Stimulated activated effector memory CD8-positive, alpha-beta T cell treated with anti-CD3 and anti-CD28 coated beads, Interleukin-12 subunit alpha, Interleukin-12 subunit beta, amount 100 ng/mL, for 72 hours (primary cell): ENCODE measurements at regions not wholly inside any gene's neighbourhood (a gene's known extent, or its start where the extent isn't known, plus 50 kb on each side); places are given as distances from the start of the nearest gene placed in this dataset.

Experiments used
- ATAC-seq: fragments of 150-1000 bp; cut with Tn5 transposase; 2 replicates; pipeline ENCODE4 v1.10.0; 2021
- DNase-seq, 2 donors: peaks; one replicate each; pipeline ENCODE4 v3.0.0; 2021 to 2022; ENCODE audit warnings: low spot score in 2 of 2
- H3K27ac Mint-ChIP-seq: one replicate; pipeline ENCODE4 v1.8.0; 2022; ENCODE audit warnings: mild to moderate bottlenecking, mixed read lengths
- H3K36me3 Mint-ChIP-seq: one replicate; pipeline ENCODE4 v1.8.0; 2022; ENCODE audit warnings: mild to moderate bottlenecking, mixed read lengths
- H3K4me1 Mint-ChIP-seq: one replicate; pipeline ENCODE4 v1.8.0; 2022; ENCODE audit warnings: mixed read lengths
- H3K4me3 Mint-ChIP-seq: one replicate; pipeline ENCODE4 v1.8.0; 2022; ENCODE audit warnings: mild to moderate bottlenecking, mixed read lengths
- H3K9me3 Mint-ChIP-seq: one replicate; pipeline ENCODE4 v1.8.0; 2022; ENCODE audit warnings: mixed read lengths

- ATAC-seq = no peak
- H3K36me3 Mint-ChIP-seq = no peaks in the 10 kb centered on the region
- no peaks in the 10 kb centered on the region for H3K4me1 Mint-ChIP-seq
Observed at GRCh38 chr2:75348307-75348706, 149.0 kb upstream of the TACR1 start.

GRCh38 chr2:75344146-75344545 lies 144.8 kb upstream of the TACR1 start:
- Mint-ChIP-seq H3K4me1 (no peaks in the 10 kb centered on the region), H3K36me3 (no peaks in the 10 kb centered on the region), H3K4me3 (no peak overlapping the region), H3K9me3 (no peaks in the 10 kb centered on the region), H3K27ac (no peak overlapping the region)
- DNase-seq (no peak), ATAC-seq (no peak)

More at GRCh38 chr2:75348307-75348706, 149.0 kb upstream of the TACR1 start:
- DNase-seq = no peak
- no peak overlapping the region for H3K27ac Mint-ChIP-seq
- H3K9me3 Mint-ChIP-seq = peaks cover 5% of the 10 kb centered on the region
- H3K4me3 Mint-ChIP-seq = no peak overlapping the region

GRCh38 chr2:75342504-75343175 lies 143.3 kb upstream of the TACR1 start:
- H3K36me3 Mint-ChIP-seq = no peaks in the 10 kb centered on the region
- DNase-seq = no peak
- H3K27ac Mint-ChIP-seq = no peak overlapping the region
- ATAC-seq = no peak
- H3K4me1 Mint-ChIP-seq = no peaks in the 10 kb centered on the region
- no peaks in the 10 kb centered on the region for H3K9me3 Mint-ChIP-seq
- H3K4me3 Mint-ChIP-seq = no peak overlapping the region

GRCh38 chr2:75340560-75340959 lies 141.2 kb upstream of the TACR1 start:
- H3K9me3 Mint-ChIP-seq = no peaks in the 10 kb centered on the region
- H3K36me3 Mint-ChIP-seq = no peaks in the 10 kb centered on the region
- ATAC-seq = no peak
- no peaks in the 10 kb centered on the region for H3K4me1 Mint-ChIP-seq
- no peak overlapping the region for H3K27ac Mint-ChIP-seq
- DNase-seq = no peak
- no peak overlapping the region for H3K4me3 Mint-ChIP-seq

- no peak for DNase-seq
- Mint-ChIP-seq H3K36me3 (no peaks in the 10 kb centered on the region), H3K4me3 (no peak overlapping the region), H3K27ac (no peak overlapping the region), H3K4me1 (no peaks in the 10 kb centered on the region), H3K9me3 (no peaks in the 10 kb centered on the region)
- ATAC-seq = no peak
Observed at GRCh38 chr2:75338461-75338860, 139.1 kb upstream of the TACR1 start.

- ATAC-seq (no peak), DNase-seq (no peak)
- Mint-ChIP-seq H3K4me1 (no peaks in the 10 kb centered on the region), H3K9me3 (no peaks in the 10 kb centered on the region), H3K4me3 (no peak overlapping the region), H3K36me3 (no peaks in the 10 kb centered on the region), H3K27ac (no peak overlapping the region)
Observed at GRCh38 chr2:75337619-75338018, 138.3 kb upstream of the TACR1 start.

- Mint-ChIP-seq H3K4me1 (no peaks in the 10 kb centered on the region), H3K36me3 (no peaks in the 10 kb centered on the region), H3K4me3 (no peak overlapping the region), H3K9me3 (no peaks in the 10 kb centered on the region), H3K27ac (no peak overlapping the region)
- ATAC-seq (no peak), DNase-seq (no peak)
Observed at GRCh38 chr2:75337016-75337415, 137.7 kb upstream of the TACR1 start.

GRCh38 chr2:75336451-75336850 lies 137.1 kb upstream of the TACR1 start:
- Mint-ChIP-seq H3K4me1 (no peaks in the 10 kb centered on the region), H3K27ac (no peak overlapping the region), H3K36me3 (no peaks in the 10 kb centered on the region), H3K9me3 (no peaks in the 10 kb centered on the region), H3K4me3 (no peak overlapping the region)
- ATAC-seq (no peak), DNase-seq (no peak)

- Mint-ChIP-seq H3K9me3 (no peaks in the 10 kb centered on the region), H3K4me3 (no peak overlapping the region), H3K36me3 (no peaks in the 10 kb centered on the region), H3K4me1 (no peaks in the 10 kb centered on the region), H3K27ac (no peak overlapping the region)
- peak; percentile 13 for ATAC-seq
- DNase-seq = no peak
Observed at GRCh38 chr2:75334076-75334475, 134.8 kb upstream of the TACR1 start.

GRCh38 chr2:75333646-75334045 lies 134.3 kb upstream of the TACR1 start:
- no peaks in the 10 kb centered on the region for H3K9me3 Mint-ChIP-seq
- no peaks in the 10 kb centered on the region for H3K36me3 Mint-ChIP-seq
- no peak overlapping the region for H3K27ac Mint-ChIP-seq
- H3K4me3 Mint-ChIP-seq = no peak overlapping the region
- no peak for ATAC-seq
- DNase-seq = no peak
- no peaks in the 10 kb centered on the region for H3K4me1 Mint-ChIP-seq

- Mint-ChIP-seq H3K4me3 (no peak overlapping the region), H3K4me1 (no peaks in the 10 kb centered on the region), H3K27ac (no peak overlapping the region), H3K36me3 (no peaks in the 10 kb centered on the region), H3K9me3 (no peaks in the 10 kb centered on the region)
- ATAC-seq (no peak), DNase-seq (no peak)
Observed at GRCh38 chr2:75328156-75328555, 128.8 kb upstream of the TACR1 start.

GRCh38 chr2:75327334-75327733 lies 128.0 kb upstream of the TACR1 start:
- no peak overlapping the region for H3K27ac Mint-ChIP-seq
- no peaks in the 10 kb centered on the region for H3K4me1 Mint-ChIP-seq
- DNase-seq (no peak), ATAC-seq (no peak)
- H3K4me3 Mint-ChIP-seq = no peak overlapping the region
- H3K36me3 Mint-ChIP-seq = no peaks in the 10 kb centered on the region
- no peaks in the 10 kb centered on the region for H3K9me3 Mint-ChIP-seq

- Mint-ChIP-seq H3K27ac (no peak overlapping the region), H3K36me3 (no peaks in the 10 kb centered on the region), H3K4me3 (no peak overlapping the region), H3K9me3 (no peaks in the 10 kb centered on the region), H3K4me1 (no peaks in the 10 kb centered on the region)
- ATAC-seq = no peak
- no peak for DNase-seq
Observed at GRCh38 chr2:75326645-75327044, 127.3 kb upstream of the TACR1 start.

GRCh38 chr2:75325594-75325993 lies 126.3 kb upstream of the TACR1 start:
- Mint-ChIP-seq H3K36me3 (no peaks in the 10 kb centered on the region), H3K4me1 (no peaks in the 10 kb centered on the region), H3K27ac (no peak overlapping the region), H3K4me3 (no peak overlapping the region), H3K9me3 (no peaks in the 10 kb centered on the region)
- ATAC-seq (no peak), DNase-seq (no peak)

GRCh38 chr2:75324861-75325284 lies 125.6 kb upstream of the TACR1 start:
- H3K27ac Mint-ChIP-seq = no peak overlapping the region
- H3K36me3 Mint-ChIP-seq = no peaks in the 10 kb centered on the region
- H3K9me3 Mint-ChIP-seq = no peaks in the 10 kb centered on the region
- H3K4me3 Mint-ChIP-seq = no peak overlapping the region
- ATAC-seq (no peak), DNase-seq (no peak)
- H3K4me1 Mint-ChIP-seq = no peaks in the 10 kb centered on the region

GRCh38 chr2:75324141-75324540 lies 124.8 kb upstream of the TACR1 start:
- H3K4me1 Mint-ChIP-seq = no peaks in the 10 kb centered on the region
- ATAC-seq (no peak), DNase-seq (no peak)
- no peak overlapping the region for H3K4me3 Mint-ChIP-seq
- no peaks in the 10 kb centered on the region for H3K36me3 Mint-ChIP-seq
- no peaks in the 10 kb centered on the region for H3K9me3 Mint-ChIP-seq
- no peak overlapping the region for H3K27ac Mint-ChIP-seq

- no peaks in the 10 kb centered on the region for H3K36me3 Mint-ChIP-seq
- H3K27ac Mint-ChIP-seq = no peak overlapping the region
- H3K4me1 Mint-ChIP-seq = no peaks in the 10 kb centered on the region
- DNase-seq (no peak), ATAC-seq (no peak)
- H3K9me3 Mint-ChIP-seq = no peaks in the 10 kb centered on the region
- no peak overlapping the region for H3K4me3 Mint-ChIP-seq
Observed at GRCh38 chr2:75321599-75321922, 122.2 kb upstream of the TACR1 start.
